Activated naive CD8-positive, alpha-beta T cell (primary cell): ENCODE measurements at regions not wholly inside any gene's neighbourhood (a gene's known extent, or its start where the extent isn't known, plus 50 kb on each side); places are given as distances from the start of the nearest gene placed in this dataset.

Source experiments
- H3K27ac Mint-ChIP-seq: one replicate; pipeline ENCODE4 v1.8.0; 2021; ENCODE audit warnings: mixed read lengths
- H3K27me3 Mint-ChIP-seq: one replicate; pipeline ENCODE4 v1.8.0; 2021; ENCODE audit warnings: mixed read lengths
- H3K36me3 Mint-ChIP-seq: one replicate; pipeline ENCODE4 v1.8.0; 2021; ENCODE audit warnings: mixed read lengths
- H3K4me1 Mint-ChIP-seq: one replicate; pipeline ENCODE4 v1.8.0; 2021; ENCODE audit warnings: low read depth, mixed read lengths
- H3K4me3 Mint-ChIP-seq: one replicate; pipeline ENCODE4 v1.8.0; 2021; ENCODE audit warnings: mild to moderate bottlenecking, mixed read lengths
- H3K9me3 Mint-ChIP-seq: one replicate; pipeline ENCODE4 v1.8.0; 2021; ENCODE audit warnings: low read depth, mixed read lengths

GRCh38 chr18:2482706-2483475 is 88.4 kb downstream of the METTL4 start:
- H3K4me3 Mint-ChIP-seq, result no peak overlapping the region
- H3K4me1 Mint-ChIP-seq, result no peaks in the 10 kb centered on the region
- peaks cover 25% of the 10 kb centered on the region for H3K27me3 Mint-ChIP-seq
- no peak overlapping the region for H3K27ac Mint-ChIP-seq
- no peaks in the 10 kb centered on the region for H3K36me3 Mint-ChIP-seq
- no peaks in the 10 kb centered on the region for H3K9me3 Mint-ChIP-seq

GRCh38 chr18:2485983-2486382 is 85.3 kb downstream of the METTL4 start:
- H3K27ac Mint-ChIP-seq, result no peak overlapping the region
- no peak overlapping the region for H3K4me3 Mint-ChIP-seq
- peaks cover 25% of the 10 kb centered on the region for H3K27me3 Mint-ChIP-seq
- no peaks in the 10 kb centered on the region for H3K9me3 Mint-ChIP-seq
- no peaks in the 10 kb centered on the region for H3K4me1 Mint-ChIP-seq
- no peaks in the 10 kb centered on the region for H3K36me3 Mint-ChIP-seq

GRCh38 chr18:2486426-2486825 is 84.9 kb downstream of the METTL4 start:
- H3K27me3 Mint-ChIP-seq, result peaks cover 25% of the 10 kb centered on the region
- no peaks in the 10 kb centered on the region for H3K36me3 Mint-ChIP-seq
- no peak overlapping the region for H3K4me3 Mint-ChIP-seq
- no peak overlapping the region for H3K27ac Mint-ChIP-seq
- no peaks in the 10 kb centered on the region for H3K4me1 Mint-ChIP-seq
- no peaks in the 10 kb centered on the region for H3K9me3 Mint-ChIP-seq
